Fibroblast of lung (primary cell): ENCODE measurements at regions not wholly inside any gene's neighbourhood (a gene's known extent, or its start where the extent isn't known, plus 50 kb on each side); places are given as distances from the start of the nearest gene placed in this dataset.

Experiments
- CTCF ChIP-seq, 2 donors: IDR thresholded peaks in 1 of 2; conservative IDR thresholded peaks in 1 of 2; 1 replicate in 1 of 2; 2 replicates in 1 of 2; pipeline ENCODE4 v1.5.1; 2011 to 2012; ENCODE audit warnings: low read length in 2 of 2, control low read depth in 1 of 2, inconsistent platforms in 1 of 2, low read depth in 1 of 2, mild to moderate bottlenecking in 1 of 2
- EZH2 ChIP-seq: IDR thresholded peaks from 2 replicates; pipeline ENCODE4 v1.5.1; 2012; ENCODE audit warnings: low read length, control low read depth, mild to moderate bottlenecking; ENCODE audit errors: missing control alignments

GRCh38 chr10:129131457-129132132 is 335.4 kb upstream of the MGMT start:
- TF ChIP-seq CTCF (conservative IDR thresholded peaks at IDR 0.05 in 1 of 2, IDR thresholded peaks at IDR 0.05 in 1 of 2; ENCODE audit: low read depth in 1 of 2, low read length in 2 of 2) (no peak), EZH2 (no peak)
